Keratinocyte (primary cell): ENCODE measurements at regions not wholly inside any gene's neighbourhood (a gene's known extent, or its start where the extent isn't known, plus 50 kb on each side); places are given as distances from the start of the nearest gene placed in this dataset.
"Not testable (repeated sequence)": the region's sequence is repeated elsewhere in the genome, so short reads cannot be mapped to it uniquely, and the experiment has no call there.

Experiments used
- DNase-seq: peaks from one replicate; pipeline ENCODE4 v3.0.0-alpha.2; 2011; ENCODE audit warnings: low read depth, missing footprints, low spot score
- FAIRE-seq: peaks from 2 replicates; lab custom pipeline; 2011; peaks lifted over from hg19 to GRCh38; lab: Jason Lieb, UNC
- H2AFZ ChIP-seq: 2 replicates; pipeline ENCODE4 v1.6.0; 2012; ENCODE audit warnings: low read length, control low read depth, inconsistent platforms; ENCODE audit not compliant: control insufficient read depth
- H3K27ac ChIP-seq: 2 replicates; pipeline ENCODE4 v1.5.1; 2011; ENCODE audit warnings: low read length; ENCODE audit not compliant: control insufficient read depth, insufficient read depth
- H3K27me3 ChIP-seq: 3 replicates; pipeline ENCODE4 v1.6.0; 2011; ENCODE audit warnings: low read length; ENCODE audit not compliant: control insufficient read depth, insufficient read depth; ENCODE audit errors: extremely low read depth
- H3K36me3 ChIP-seq, 2 experiments: 2 replicates in 1 of 2; 3 replicates in 1 of 2; pipeline ENCODE4 v1.5.1; 2011; ENCODE audit warnings: low read length in 2 of 2, mild to moderate bottlenecking in 1 of 2; ENCODE audit not compliant: control insufficient read depth in 2 of 2, insufficient read depth in 2 of 2; ENCODE audit errors: extremely low read depth in 1 of 2
- H3K4me1 ChIP-seq: 3 replicates; pipeline ENCODE4 v1.5.1; 2011; ENCODE audit warnings: low read length; ENCODE audit not compliant: control insufficient read depth, insufficient read depth; ENCODE audit errors: extremely low read depth
- H3K4me2 ChIP-seq: 3 replicates; pipeline ENCODE4 v1.6.0; 2011; ENCODE audit warnings: low read depth, low read length; ENCODE audit not compliant: control insufficient read depth, insufficient read depth; ENCODE audit errors: extremely low read depth
- H3K4me3 ChIP-seq, 3 experiments: fragments of 200-600 bp in 1 of 3; sonication (generic) in 1 of 3; 2 replicates in 2 of 3; 3 replicates in 1 of 3; pipeline ENCODE4 v1.5.1; 2011 to 2016; ENCODE audit warnings: low read length in 3 of 3, mild to moderate bottlenecking in 3 of 3, control low read depth in 2 of 3, inconsistent platforms in 1 of 3, low read depth in 1 of 3, mixed read lengths in 1 of 3, mixed run types in 1 of 3, moderate library complexity in 1 of 3; ENCODE audit not compliant: control insufficient read depth in 2 of 3, insufficient read depth in 2 of 3; ENCODE audit errors: extremely low read depth in 1 of 3
- H3K79me2 ChIP-seq: 2 replicates; pipeline ENCODE4 v1.6.0; 2012; ENCODE audit warnings: low read length; ENCODE audit not compliant: control insufficient read depth, insufficient read depth
- H3K9ac ChIP-seq: 3 replicates; pipeline ENCODE4 v1.6.0; 2011; ENCODE audit warnings: low read length; ENCODE audit not compliant: control insufficient read depth, insufficient read depth; ENCODE audit errors: extremely low read depth
- H3K9me1 ChIP-seq: 3 replicates; pipeline ENCODE4 v1.6.0; 2011; ENCODE audit warnings: low read length; ENCODE audit not compliant: control insufficient read depth, insufficient read depth; ENCODE audit errors: extremely low read depth
- H3K9me3 ChIP-seq: 2 replicates; pipeline ENCODE4 v1.5.1; 2012; ENCODE audit warnings: low read depth, low read length; ENCODE audit not compliant: control insufficient read depth
- H4K20me1 ChIP-seq: 3 replicates; pipeline ENCODE4 v1.6.0; 2011; ENCODE audit warnings: low read length; ENCODE audit not compliant: control insufficient read depth, insufficient read depth; ENCODE audit errors: extremely low read depth
- EZH2 ChIP-seq: IDR thresholded peaks from one replicate; pipeline ENCODE4 v1.6.1; 2012; ENCODE audit warnings: inconsistent platforms, mild to moderate bottlenecking, low read length, moderate library complexity
- dilution Hi-C: fragments of 300-500 bp; cut with MboI; formaldehyde crosslinking; loops from one replicate; pipeline ENCODE4 v1.7.0; 2020; ENCODE audit warnings: low sequenced_read_pairs; ENCODE audit not compliant: extremely low pct_ligation_motif_present
- TF ChIP-seq, protein P1 (sequence below), 3 experiments: IDR thresholded peaks in 1 of 3; conservative IDR thresholded peaks in 1 of 3; optimal IDR thresholded peaks in 1 of 3; 2 replicates in 2 of 3; 3 replicates in 1 of 3; pipeline versions ENCODE3 to v1.5.1; 2011; ENCODE audit warnings: low read length in 3 of 3, mild to moderate bottlenecking in 3 of 3, moderate library complexity in 2 of 3, control low read depth in 1 of 3, inconsistent platforms in 1 of 3; ENCODE audit not compliant: insufficient read depth in 2 of 3; ENCODE audit errors: extremely low read depth in 1 of 3

DNA sequence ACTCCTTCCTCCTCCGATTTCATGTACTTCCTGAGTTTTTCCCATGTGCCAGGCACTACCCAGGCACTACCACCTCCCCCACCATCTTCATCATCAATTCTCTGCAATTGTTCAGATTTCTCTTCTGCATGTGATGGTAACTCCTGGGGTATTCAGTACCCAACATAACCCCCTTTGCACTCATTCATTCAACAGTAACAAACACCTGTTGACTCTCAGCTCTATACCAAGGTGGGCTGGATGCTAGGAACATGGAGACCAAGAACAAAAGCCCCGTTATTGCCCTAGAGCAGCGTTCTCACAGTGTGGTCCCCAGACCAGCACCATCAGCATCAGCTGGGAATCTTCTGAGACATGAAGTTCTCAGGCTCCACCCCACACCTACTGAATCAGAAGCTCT lies 113.0 kb upstream of the CHD2 start:
- DNase-seq (no peak), FAIRE-seq (no peak)
- Histone ChIP-seq H3K4me1 (no peaks in the 10 kb centered on the region), H3K79me2 (no peaks in the 10 kb centered on the region), H3K9ac (no peak overlapping the region), H3K4me2 (no peak overlapping the region), H3K9me3 (no peaks in the 10 kb centered on the region), H3K27me3 (no peaks in the 10 kb centered on the region), H2AFZ (no peak overlapping the region), H3K27ac (no peak overlapping the region), H3K4me3 (no peak overlapping the region), H3K36me3 (no peaks in the 10 kb centered on the region), H3K9me1 (no peaks in the 10 kb centered on the region), H4K20me1 (no peaks in the 10 kb centered on the region)
- no peak for TF ChIP-seq EZH2
- TF ChIP-seq, protein P1, sequence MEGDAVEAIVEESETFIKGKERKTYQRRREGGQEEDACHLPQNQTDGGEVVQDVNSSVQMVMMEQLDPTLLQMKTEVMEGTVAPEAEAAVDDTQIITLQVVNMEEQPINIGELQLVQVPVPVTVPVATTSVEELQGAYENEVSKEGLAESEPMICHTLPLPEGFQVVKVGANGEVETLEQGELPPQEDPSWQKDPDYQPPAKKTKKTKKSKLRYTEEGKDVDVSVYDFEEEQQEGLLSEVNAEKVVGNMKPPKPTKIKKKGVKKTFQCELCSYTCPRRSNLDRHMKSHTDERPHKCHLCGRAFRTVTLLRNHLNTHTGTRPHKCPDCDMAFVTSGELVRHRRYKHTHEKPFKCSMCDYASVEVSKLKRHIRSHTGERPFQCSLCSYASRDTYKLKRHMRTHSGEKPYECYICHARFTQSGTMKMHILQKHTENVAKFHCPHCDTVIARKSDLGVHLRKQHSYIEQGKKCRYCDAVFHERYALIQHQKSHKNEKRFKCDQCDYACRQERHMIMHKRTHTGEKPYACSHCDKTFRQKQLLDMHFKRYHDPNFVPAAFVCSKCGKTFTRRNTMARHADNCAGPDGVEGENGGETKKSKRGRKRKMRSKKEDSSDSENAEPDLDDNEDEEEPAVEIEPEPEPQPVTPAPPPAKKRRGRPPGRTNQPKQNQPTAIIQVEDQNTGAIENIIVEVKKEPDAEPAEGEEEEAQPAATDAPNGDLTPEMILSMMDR (optimal IDR thresholded peaks at IDR 0.05 in 1 of 3, IDR thresholded peaks at IDR 0.05 in 1 of 3, conservative IDR thresholded peaks at IDR 0.05 in 1 of 3; ENCODE audit: extremely low read depth in 1 of 3, insufficient read depth in 2 of 3, low read length in 3 of 3), result no peak
- dilution Hi-C loops, result no loop called here

DNA sequence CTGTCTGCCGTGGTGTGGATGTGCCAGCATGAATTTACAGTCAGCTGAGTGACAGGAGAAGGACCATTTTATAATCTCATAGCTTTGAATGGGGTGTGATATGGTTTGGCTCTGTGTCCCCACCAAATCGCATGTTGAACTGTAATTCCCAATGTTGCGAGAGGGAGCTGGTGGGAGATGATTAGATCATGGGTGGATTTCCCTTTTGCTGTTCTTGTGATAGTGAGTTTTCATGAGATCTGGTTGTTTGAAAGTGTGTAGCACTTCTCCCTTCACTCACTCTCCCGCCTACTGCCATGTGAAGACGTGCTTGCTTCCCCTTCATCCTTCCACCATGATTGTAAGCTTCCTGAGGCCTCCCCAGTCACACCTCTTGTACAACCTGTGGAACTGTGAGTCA lies 111.9 kb upstream of the CHD2 start:
- FAIRE-seq (no peak), DNase-seq (no peak)
- no peak for TF ChIP-seq EZH2
- TF ChIP-seq, protein P1 (optimal IDR thresholded peaks at IDR 0.05 in 1 of 3, IDR thresholded peaks at IDR 0.05 in 1 of 3, conservative IDR thresholded peaks at IDR 0.05 in 1 of 3; ENCODE audit: extremely low read depth in 1 of 3, insufficient read depth in 2 of 3, low read length in 3 of 3), result no peak
- H3K4me3 ChIP-seq, result no peak overlapping the region
- H2AFZ ChIP-seq, result no peak overlapping the region
- no peaks in the 10 kb centered on the region for H3K9me3 ChIP-seq
- no peak overlapping the region for H3K9ac ChIP-seq
- no peaks in the 10 kb centered on the region for H3K27me3 ChIP-seq
- H3K27ac ChIP-seq, result no peak overlapping the region
- no peaks in the 10 kb centered on the region for H3K36me3 ChIP-seq
- no peaks in the 10 kb centered on the region for H4K20me1 ChIP-seq
- H3K79me2 ChIP-seq, result no peaks in the 10 kb centered on the region
- H3K4me1 ChIP-seq, result no peaks in the 10 kb centered on the region
- dilution Hi-C loops, result no loop called here
- H3K4me2 ChIP-seq, result no peak overlapping the region
- no peaks in the 10 kb centered on the region for H3K9me1 ChIP-seq

DNA sequence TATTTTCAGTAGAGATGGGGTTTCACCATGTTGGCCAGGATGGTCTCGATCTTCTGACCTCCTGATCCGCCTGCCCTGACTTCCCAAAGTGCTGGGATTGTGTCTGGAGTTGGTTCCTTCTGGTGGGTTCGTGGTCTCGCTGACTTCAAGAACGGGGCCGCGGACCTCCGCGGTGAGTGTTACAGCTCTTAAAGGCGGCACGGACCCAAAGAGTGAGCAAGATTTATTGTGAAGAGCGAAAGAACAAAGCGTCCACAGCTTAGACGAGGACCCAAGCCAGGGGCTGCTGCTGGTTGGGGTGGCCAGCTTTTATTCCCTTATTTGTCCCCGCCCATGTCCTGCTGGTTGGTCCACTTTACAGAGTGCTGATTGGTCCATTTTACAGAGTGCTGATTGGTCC lies 111.3 kb upstream of the CHD2 start:
- H3K27me3 ChIP-seq, H3K36me3 ChIP-seq, dilution Hi-C loops, H3K9me1 ChIP-seq, H2AFZ ChIP-seq, H3K27ac ChIP-seq, H3K4me2 ChIP-seq, H3K79me2 ChIP-seq, DNase-seq, H3K4me1 ChIP-seq, H4K20me1 ChIP-seq, FAIRE-seq, H3K9ac ChIP-seq, H3K4me3 ChIP-seq, H3K9me3 ChIP-seq: not testable (repeated sequence)
